ENCODE measurements at regions not wholly inside any gene's neighbourhood (a gene's known extent, or its start where the extent isn't known, plus 50 kb on each side); places are given as distances from the start of the nearest gene placed in this dataset.

DNA sequence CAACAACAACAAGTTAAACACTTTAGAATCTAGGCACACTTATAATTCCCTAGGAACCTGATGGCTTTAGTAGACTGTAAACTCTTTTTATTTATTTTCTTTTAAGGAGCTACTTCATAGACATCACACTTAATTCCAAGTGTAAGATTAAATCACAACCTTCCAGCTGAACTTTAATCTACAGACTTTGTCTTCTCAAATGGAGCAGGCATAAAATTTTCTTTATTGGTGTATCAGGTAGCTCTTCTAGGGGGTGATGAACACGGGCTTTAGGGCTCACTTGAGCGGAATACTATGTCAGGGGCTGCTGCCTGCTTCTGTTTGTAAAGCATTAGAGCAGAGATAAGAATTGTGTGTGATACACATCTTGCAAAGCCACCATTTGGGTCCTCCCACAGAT, 525.8 kb upstream of the FAT3 start:
- H3K9me1 ChIP-seq (replicated peaks; ENCODE audit: control insufficient read depth, extremely low read depth, insufficient read depth, low read length), result no peaks in the 10 kb centered on the region
- CTCF ChIA-PET, result no interaction called here
- H3K27me3 ChIP-seq (ENCODE audit: control insufficient read depth in 2 of 2, insufficient read depth in 2 of 2, low read length in 2 of 2), result no peaks in the 10 kb centered on the region
- H4K20me1 ChIP-seq (replicated peaks; ENCODE audit: control insufficient read depth, extremely low read depth, insufficient read depth, low read length), result no peaks in the 10 kb centered on the region
- H3K4me2 ChIP-seq (ENCODE audit: insufficient read depth, low read length), result no peak overlapping the region
- BruUV-seq (replicated peaks), result no TSS peak
- TF ChIP-seq POLR2AphosphoS5 (IDR thresholded peaks at IDR 0.05; ENCODE audit: insufficient read depth, low read depth, low read length) (no peak), EZH2 (IDR thresholded peaks at IDR 0.05; ENCODE audit: borderline replicate concordance, low read depth, low read length, severe bottlenecking) (no peak), JUN (IDR thresholded peaks at IDR 0.05; ENCODE audit: borderline replicate concordance, insufficient read depth, insufficient read length, low read depth) (no peak), MYC (IDR thresholded peaks at IDR 0.05; ENCODE audit: low read depth, low read length) (no peak), CTCF (IDR thresholded peaks at IDR 0.05; ENCODE audit: extremely low read depth in 1 of 2, insufficient read depth in 1 of 2, low read depth in 1 of 2, low read length in 2 of 2) (no peak), FOS (IDR thresholded peaks at IDR 0.05; ENCODE audit: borderline replicate concordance, insufficient read depth, low read length) (no peak), POLR2A (IDR thresholded peaks at IDR 0.05; ENCODE audit: low read depth, low read length) (no peak), GATA2 (IDR thresholded peaks at IDR 0.05; ENCODE audit: insufficient read depth, insufficient read length, low read depth, low read length) (no peak)
- TF ChIP-seq, protein P1, sequence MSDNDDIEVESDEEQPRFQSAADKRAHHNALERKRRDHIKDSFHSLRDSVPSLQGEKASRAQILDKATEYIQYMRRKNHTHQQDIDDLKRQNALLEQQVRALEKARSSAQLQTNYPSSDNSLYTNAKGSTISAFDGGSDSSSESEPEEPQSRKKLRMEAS (IDR thresholded peaks at IDR 0.05; ENCODE audit: insufficient read depth, insufficient read length), result no peak
- peaks cover 1% of the 10 kb centered on the region for H3K9me3 ChIP-seq (replicated peaks; ENCODE audit: control insufficient read depth, insufficient read depth, low read length)
- DNase-seq (ENCODE audit: low read depth, low spot score) (no peak), FAIRE-seq (no peak)
- dilution Hi-C loops (cut with MboI; ENCODE audit: extremely low pct_ligation_motif_present, low sequenced_read_pairs), result no loop called here
- no peaks in the 10 kb centered on the region for H3K36me3 ChIP-seq (ENCODE audit: control insufficient read depth in 2 of 2, extremely low read depth in 1 of 2, insufficient read depth in 2 of 2, low read length in 2 of 2)
- intact Hi-C loops (cut with micrococcal nuclease), result no loop called here
- H3K4me3 ChIP-seq (replicated peaks in 1 of 3; ENCODE audit: insufficient read depth in 1 of 3, low read depth in 1 of 3, low read length in 3 of 3), result no peak overlapping the region
- no peak overlapping the region for H3K9ac ChIP-seq (replicated peaks; ENCODE audit: extremely low read depth, insufficient read depth, low read length)
- no peaks in the 10 kb centered on the region for H3K79me2 ChIP-seq (ENCODE audit: control insufficient read depth, insufficient read depth, low read length)
- H3K27ac ChIP-seq (ENCODE audit: insufficient read depth, low read depth, low read length), result no peak overlapping the region
- H3K4me1 ChIP-seq (ENCODE audit: control insufficient read depth, extremely low read depth, insufficient read depth, low read length), result no peaks in the 10 kb centered on the region
- POLR2A ChIA-PET, result no interaction called here
- H2AFZ ChIP-seq (ENCODE audit: low read depth, low read length), result no peak overlapping the region

Measured in endothelial cell of umbilical vein (primary cell).